H1 (cell line): ENCODE measurements at regions not wholly inside any gene's neighbourhood (a gene's known extent, or its start where the extent isn't known, plus 50 kb on each side); places are given as distances from the start of the nearest gene placed in this dataset.

Experiments
- CHD1 ChIP-seq: IDR thresholded peaks from 2 replicates; pipeline ENCODE4 v1.6.1; 2012; ENCODE audit warnings: low read depth, low read length, improper control_type of control experiment
- CREB1 ChIP-seq: IDR thresholded peaks from 2 replicates; pipeline ENCODE4 v1.6.1; 2012; ENCODE audit warnings: inconsistent platforms
- EP300 ChIP-seq, 2 experiments: IDR thresholded peaks; 1 replicate in 1 of 2; 2 replicates in 1 of 2; pipeline ENCODE4 v1.6.1; 2011 to 2012; ENCODE audit warnings: low read depth in 2 of 2, low read length in 2 of 2, mild to moderate bottlenecking in 2 of 2, borderline replicate concordance in 1 of 2, inconsistent platforms in 1 of 2, moderate library complexity in 1 of 2
- FOSL1 ChIP-seq: IDR thresholded peaks from 2 replicates; pipeline ENCODE4 v1.6.1; 2011; ENCODE audit warnings: mild to moderate bottlenecking, low read depth, low read length, moderate library complexity; ENCODE audit not compliant: insufficient read depth
- HDAC6 ChIP-seq: IDR thresholded peaks from one replicate; pipeline ENCODE4 v1.7.1; 2012; ENCODE audit warnings: low read depth, mild to moderate bottlenecking, inconsistent platforms, low read length, moderate library complexity
- KDM1A ChIP-seq: fragments of 200-600, 300-600 bp; sonication (generic); IDR thresholded peaks from 2 replicates; pipeline ENCODE4 v1.7.1; 2016; ENCODE audit warnings: mild to moderate bottlenecking, low read length, borderline replicate concordance
- PHF8 ChIP-seq: fragments of 200-600 bp; sonication (generic); conservative IDR thresholded peaks from 2 replicates; pipeline ENCODE4 v1.7.1; 2012; ENCODE audit warnings: low read depth, mild to moderate bottlenecking, inconsistent platforms, low read length, moderate library complexity
- POLR2AphosphoS5 ChIP-seq: IDR thresholded peaks from 2 replicates; pipeline ENCODE4 v1.6.1; 2011; ENCODE audit warnings: low read depth, low read length
- RNF2 ChIP-seq: fragments of 200-900, 300-1000 bp; sonication (generic); IDR thresholded peaks from 2 replicates; pipeline ENCODE4 v1.7.1; 2016; ENCODE audit warnings: borderline replicate concordance, low read depth, mild to moderate bottlenecking, antibody characterized with exemption, low read length; ENCODE audit not compliant: poor library complexity, severe bottlenecking; ENCODE audit errors: missing control alignments
- ZNF274 ChIP-seq: IDR thresholded peaks from 2 replicates; pipeline ENCODE4 v1.7.0; 2012; ENCODE audit warnings: low read length, borderline replicate concordance; ENCODE audit errors: extremely low read depth
- TF ChIP-seq, protein P1 (sequence below), 3 experiments: IDR thresholded peaks; 1 replicate in 2 of 3; 2 replicates in 1 of 3; pipeline versions ENCODE4 v1.5.1 to v1.6.1; 2011; ENCODE audit warnings: low read length in 3 of 3, mild to moderate bottlenecking in 3 of 3, inconsistent platforms in 2 of 3, low read depth in 1 of 3, moderate library complexity in 1 of 3; ENCODE audit not compliant: insufficient read depth in 1 of 3; ENCODE audit errors: control extremely low read depth in 1 of 3
- TF ChIP-seq, protein P2 (sequence below): IDR thresholded peaks from 2 replicates; pipeline ENCODE4 v1.6.1; 2011; ENCODE audit warnings: low read length, improper control_type of control experiment
- TF ChIP-seq, protein P3 (sequence below): IDR thresholded peaks from 2 replicates; pipeline ENCODE4 v1.6.1; 2012; ENCODE audit warnings: inconsistent platforms

DNA sequence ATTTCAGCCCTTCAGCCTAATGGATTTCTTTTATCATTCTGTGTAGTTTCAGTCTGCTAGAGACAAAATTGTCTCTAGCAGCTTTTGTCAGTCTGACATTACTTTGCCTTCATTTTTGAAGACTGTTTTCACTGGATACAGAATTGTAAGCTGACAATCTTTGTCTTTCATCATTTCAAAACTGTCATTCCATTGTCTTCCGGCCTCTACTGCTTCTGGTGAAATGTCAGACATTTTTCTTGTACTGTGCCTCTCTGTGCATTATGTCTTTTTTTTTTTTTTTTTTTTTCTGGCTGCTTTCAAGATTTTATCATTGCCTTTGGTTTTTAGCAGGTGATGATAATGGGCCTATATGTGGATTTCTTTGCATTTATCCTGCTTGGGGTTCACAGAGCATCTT, 51.3 kb upstream of the ZNF169 start:
- TF ChIP-seq, protein P1, sequence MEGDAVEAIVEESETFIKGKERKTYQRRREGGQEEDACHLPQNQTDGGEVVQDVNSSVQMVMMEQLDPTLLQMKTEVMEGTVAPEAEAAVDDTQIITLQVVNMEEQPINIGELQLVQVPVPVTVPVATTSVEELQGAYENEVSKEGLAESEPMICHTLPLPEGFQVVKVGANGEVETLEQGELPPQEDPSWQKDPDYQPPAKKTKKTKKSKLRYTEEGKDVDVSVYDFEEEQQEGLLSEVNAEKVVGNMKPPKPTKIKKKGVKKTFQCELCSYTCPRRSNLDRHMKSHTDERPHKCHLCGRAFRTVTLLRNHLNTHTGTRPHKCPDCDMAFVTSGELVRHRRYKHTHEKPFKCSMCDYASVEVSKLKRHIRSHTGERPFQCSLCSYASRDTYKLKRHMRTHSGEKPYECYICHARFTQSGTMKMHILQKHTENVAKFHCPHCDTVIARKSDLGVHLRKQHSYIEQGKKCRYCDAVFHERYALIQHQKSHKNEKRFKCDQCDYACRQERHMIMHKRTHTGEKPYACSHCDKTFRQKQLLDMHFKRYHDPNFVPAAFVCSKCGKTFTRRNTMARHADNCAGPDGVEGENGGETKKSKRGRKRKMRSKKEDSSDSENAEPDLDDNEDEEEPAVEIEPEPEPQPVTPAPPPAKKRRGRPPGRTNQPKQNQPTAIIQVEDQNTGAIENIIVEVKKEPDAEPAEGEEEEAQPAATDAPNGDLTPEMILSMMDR (IDR thresholded peaks at IDR 0.05; ENCODE audit: control extremely low read depth in 1 of 3, insufficient read depth in 1 of 3, low read depth in 1 of 3, low read length in 3 of 3) = no peak
- TF ChIP-seq CHD1 (no peak), PHF8 (no peak), KDM1A (no peak), HDAC6 (no peak), EP300 (IDR thresholded peaks at IDR 0.05; ENCODE audit: borderline replicate concordance in 1 of 2, low read depth in 2 of 2, low read length in 2 of 2) (no peak), RNF2 (no peak), CREB1 (no peak), POLR2AphosphoS5 (no peak), FOSL1 (no peak), ZNF274 (no peak)
- TF ChIP-seq, protein P2, sequence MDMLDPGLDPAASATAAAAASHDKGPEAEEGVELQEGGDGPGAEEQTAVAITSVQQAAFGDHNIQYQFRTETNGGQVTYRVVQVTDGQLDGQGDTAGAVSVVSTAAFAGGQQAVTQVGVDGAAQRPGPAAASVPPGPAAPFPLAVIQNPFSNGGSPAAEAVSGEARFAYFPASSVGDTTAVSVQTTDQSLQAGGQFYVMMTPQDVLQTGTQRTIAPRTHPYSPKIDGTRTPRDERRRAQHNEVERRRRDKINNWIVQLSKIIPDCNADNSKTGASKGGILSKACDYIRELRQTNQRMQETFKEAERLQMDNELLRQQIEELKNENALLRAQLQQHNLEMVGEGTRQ = no peak
- TF ChIP-seq, protein P3, sequence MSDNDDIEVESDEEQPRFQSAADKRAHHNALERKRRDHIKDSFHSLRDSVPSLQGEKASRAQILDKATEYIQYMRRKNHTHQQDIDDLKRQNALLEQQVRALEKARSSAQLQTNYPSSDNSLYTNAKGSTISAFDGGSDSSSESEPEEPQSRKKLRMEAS = no peak
